ENCODE measurements at regions not wholly inside any gene's neighbourhood (a gene's known extent, or its start where the extent isn't known, plus 50 kb on each side); places are given as distances from the start of the nearest gene placed in this dataset.

- Mint-ChIP-seq H3K27ac (no peak overlapping the region), H3K9me3 (no peaks in the 10 kb centered on the region), H3K4me3 (no peak overlapping the region), H3K36me3 (ENCODE audit: low read depth) (no peaks in the 10 kb centered on the region), H3K27me3 (ENCODE audit: insufficient read depth) (no peaks in the 10 kb centered on the region), H3K4me1 (peaks cover 8% of the 10 kb centered on the region)
- H3K4me1 ChIP-seq (ENCODE audit: control insufficient read depth, insufficient read depth, low read length), result no peaks in the 10 kb centered on the region
- H3K9me3 ChIP-seq (ENCODE audit: control insufficient read depth, low read length), result no peaks in the 10 kb centered on the region
- H3K4me3 ChIP-seq (ENCODE audit: low read length), result no peak overlapping the region
- 93 to 100% methylated on average over 2 to 4 of the region's 4 CpGs for WGBS, 2 experiments (ENCODE audit: insufficient coverage in 1 of 2, insufficient read length in 1 of 2)
- TF ChIP-seq CTCF (conservative IDR thresholded peaks at IDR 0.05), result no peak
- H3K27me3 ChIP-seq (ENCODE audit: control insufficient read depth, insufficient read depth, low read length, poor library complexity, severe bottlenecking), result no peaks in the 10 kb centered on the region
- no peaks in the 10 kb centered on the region for H3K36me3 ChIP-seq (ENCODE audit: control insufficient read depth, insufficient read depth, low read length)
- H3K27ac ChIP-seq (ENCODE audit: low read depth, low read length), result no peak overlapping the region
- no peak for DNase-seq
- H3K9ac ChIP-seq (ENCODE audit: extremely low read depth, low read length, poor library complexity, severe bottlenecking), result no peak overlapping the region
Measured at GRCh38 chr18:76149284-76149683, 345.8 kb downstream of the ZNF516 start.

- H3K27me3 Mint-ChIP-seq (ENCODE audit: insufficient read depth), result no peaks in the 10 kb centered on the region
- Histone ChIP-seq H3K4me1 (ENCODE audit: control insufficient read depth, insufficient read depth, low read length) (no peaks in the 10 kb centered on the region), H3K27me3 (ENCODE audit: control insufficient read depth, insufficient read depth, low read length, poor library complexity, severe bottlenecking) (no peaks in the 10 kb centered on the region), H3K36me3 (ENCODE audit: control insufficient read depth, insufficient read depth, low read length) (no peaks in the 10 kb centered on the region), H3K9me3 (ENCODE audit: control insufficient read depth, low read length) (no peaks in the 10 kb centered on the region), H3K4me3 (ENCODE audit: low read length) (no peak overlapping the region), H3K27ac (ENCODE audit: low read depth, low read length) (no peak overlapping the region), H3K9ac (ENCODE audit: extremely low read depth, low read length, poor library complexity, severe bottlenecking) (no peak overlapping the region)
- no peaks in the 10 kb centered on the region for H3K9me3 Mint-ChIP-seq
- no peaks in the 10 kb centered on the region for H3K36me3 Mint-ChIP-seq (ENCODE audit: low read depth)
- H3K4me3 Mint-ChIP-seq, result no peak overlapping the region
- TF ChIP-seq CTCF (conservative IDR thresholded peaks at IDR 0.05), result no peak
- WGBS, 2 experiments (ENCODE audit: insufficient coverage in 1 of 2, insufficient read length in 1 of 2), result 84 to 87% methylated on average over 4 to 23 of the region's 23 CpGs
- no peak overlapping the region for H3K27ac Mint-ChIP-seq
- DNase-seq, result no peak
- H3K4me1 Mint-ChIP-seq, result peaks cover 8% of the 10 kb centered on the region
Measured at GRCh38 chr18:76145521-76146376, 349.3 kb downstream of the ZNF516 start.

GRCh38 chr18:76144844-76145243 is 350.2 kb downstream of the ZNF516 start:
- no peak overlapping the region for H3K27ac Mint-ChIP-seq
- WGBS, 2 experiments (ENCODE audit: insufficient coverage in 1 of 2, insufficient read length in 1 of 2), result 92 to 95% methylated on average over 10 to 18 of the region's 18 CpGs

More at GRCh38 chr18:76144844-76145243, 350.2 kb downstream of the ZNF516 start:
- TF ChIP-seq CTCF (conservative IDR thresholded peaks at IDR 0.05), result no peak
- Histone ChIP-seq H3K36me3 (ENCODE audit: control insufficient read depth, insufficient read depth, low read length) (no peaks in the 10 kb centered on the region), H3K4me3 (ENCODE audit: low read length) (no peak overlapping the region), H3K27ac (ENCODE audit: low read depth, low read length) (no peak overlapping the region), H3K27me3 (ENCODE audit: control insufficient read depth, insufficient read depth, low read length, poor library complexity, severe bottlenecking) (no peaks in the 10 kb centered on the region), H3K9ac (ENCODE audit: extremely low read depth, low read length, poor library complexity, severe bottlenecking) (no peak overlapping the region), H3K9me3 (ENCODE audit: control insufficient read depth, low read length) (no peaks in the 10 kb centered on the region), H3K4me1 (ENCODE audit: control insufficient read depth, insufficient read depth, low read length) (no peaks in the 10 kb centered on the region)
- DNase-seq, result no peak
- Mint-ChIP-seq H3K4me3 (no peak overlapping the region), H3K27me3 (ENCODE audit: insufficient read depth) (no peaks in the 10 kb centered on the region), H3K4me1 (peaks cover 3% of the 10 kb centered on the region), H3K9me3 (no peaks in the 10 kb centered on the region), H3K36me3 (ENCODE audit: low read depth) (no peaks in the 10 kb centered on the region)

Measured in endodermal cell (in vitro differentiated cells).